ENCODE measurements at regions not wholly inside any gene's neighbourhood (a gene's known extent, or its start where the extent isn't known, plus 50 kb on each side); places are given as distances from the start of the nearest gene placed in this dataset.

DNA sequence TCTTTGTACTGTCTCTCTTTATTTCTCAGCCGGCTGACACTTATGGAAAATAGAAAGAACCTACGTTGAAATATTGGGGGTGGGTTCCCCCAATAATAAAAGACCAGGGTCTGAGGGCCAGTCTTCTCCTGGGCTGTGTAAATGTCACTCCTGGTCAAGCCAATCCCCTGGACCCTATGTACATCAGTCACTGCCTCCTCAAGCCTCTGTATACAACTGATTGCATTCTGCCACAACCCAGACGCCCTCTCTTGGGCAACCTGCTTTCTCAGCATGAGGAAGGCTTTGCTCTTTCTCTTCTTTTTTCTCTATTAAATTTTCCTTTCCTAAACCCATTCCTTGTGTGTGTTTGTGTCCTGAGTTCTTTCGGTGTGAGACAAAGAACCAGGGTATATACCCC lies 84.1 kb upstream of the SERBP1 start:
- DNase-seq (ENCODE audit: low read depth in 1 of 2, low spot score in 1 of 2), result no peak
- Histone ChIP-seq H3K27me3 (no peaks in the 10 kb centered on the region), H3K4me3 (no peak overlapping the region), H3K36me3 (no peaks in the 10 kb centered on the region), H3K4me1 (ENCODE audit: low read depth) (no peaks in the 10 kb centered on the region), H3K9me3 (ENCODE audit: low read depth) (no peaks in the 10 kb centered on the region), H3K27ac (no peak overlapping the region)
- TF ChIP-seq, protein P1, sequence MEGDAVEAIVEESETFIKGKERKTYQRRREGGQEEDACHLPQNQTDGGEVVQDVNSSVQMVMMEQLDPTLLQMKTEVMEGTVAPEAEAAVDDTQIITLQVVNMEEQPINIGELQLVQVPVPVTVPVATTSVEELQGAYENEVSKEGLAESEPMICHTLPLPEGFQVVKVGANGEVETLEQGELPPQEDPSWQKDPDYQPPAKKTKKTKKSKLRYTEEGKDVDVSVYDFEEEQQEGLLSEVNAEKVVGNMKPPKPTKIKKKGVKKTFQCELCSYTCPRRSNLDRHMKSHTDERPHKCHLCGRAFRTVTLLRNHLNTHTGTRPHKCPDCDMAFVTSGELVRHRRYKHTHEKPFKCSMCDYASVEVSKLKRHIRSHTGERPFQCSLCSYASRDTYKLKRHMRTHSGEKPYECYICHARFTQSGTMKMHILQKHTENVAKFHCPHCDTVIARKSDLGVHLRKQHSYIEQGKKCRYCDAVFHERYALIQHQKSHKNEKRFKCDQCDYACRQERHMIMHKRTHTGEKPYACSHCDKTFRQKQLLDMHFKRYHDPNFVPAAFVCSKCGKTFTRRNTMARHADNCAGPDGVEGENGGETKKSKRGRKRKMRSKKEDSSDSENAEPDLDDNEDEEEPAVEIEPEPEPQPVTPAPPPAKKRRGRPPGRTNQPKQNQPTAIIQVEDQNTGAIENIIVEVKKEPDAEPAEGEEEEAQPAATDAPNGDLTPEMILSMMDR (IDR thresholded peaks at IDR 0.05; ENCODE audit: low read depth, low read length), result no peak

DNA sequence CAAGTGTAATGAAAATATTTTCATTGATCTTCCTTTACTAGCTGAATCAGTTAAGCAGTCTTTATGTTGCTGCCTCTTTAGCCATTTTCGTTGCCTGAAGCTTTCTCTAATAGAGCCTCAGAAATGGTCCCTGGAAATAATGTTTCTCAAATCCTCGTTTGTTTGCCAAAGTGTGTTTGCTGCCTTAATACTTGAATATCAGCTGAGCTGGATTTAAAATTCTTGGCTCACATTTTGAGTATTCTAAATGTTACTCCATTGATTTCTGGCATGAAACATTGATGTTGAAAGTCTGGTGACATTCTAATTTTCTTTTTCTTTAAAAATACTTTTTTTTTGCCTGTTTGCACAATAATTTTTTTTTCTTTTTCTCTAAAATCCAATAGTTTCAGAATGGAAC lies 84.6 kb upstream of the SERBP1 start:
- H3K4me1 ChIP-seq (ENCODE audit: low read depth), result no peaks in the 10 kb centered on the region
- no peak overlapping the region for H3K27ac ChIP-seq
- no peaks in the 10 kb centered on the region for H3K36me3 ChIP-seq
- H3K9me3 ChIP-seq (ENCODE audit: low read depth), result no peaks in the 10 kb centered on the region
- H3K4me3 ChIP-seq, result no peak overlapping the region
- TF ChIP-seq, protein P1 (IDR thresholded peaks at IDR 0.05; ENCODE audit: low read depth, low read length), result no peak
- DNase-seq (ENCODE audit: low read depth in 1 of 2, low spot score in 1 of 2), result no peak
- no peaks in the 10 kb centered on the region for H3K27me3 ChIP-seq

DNA sequence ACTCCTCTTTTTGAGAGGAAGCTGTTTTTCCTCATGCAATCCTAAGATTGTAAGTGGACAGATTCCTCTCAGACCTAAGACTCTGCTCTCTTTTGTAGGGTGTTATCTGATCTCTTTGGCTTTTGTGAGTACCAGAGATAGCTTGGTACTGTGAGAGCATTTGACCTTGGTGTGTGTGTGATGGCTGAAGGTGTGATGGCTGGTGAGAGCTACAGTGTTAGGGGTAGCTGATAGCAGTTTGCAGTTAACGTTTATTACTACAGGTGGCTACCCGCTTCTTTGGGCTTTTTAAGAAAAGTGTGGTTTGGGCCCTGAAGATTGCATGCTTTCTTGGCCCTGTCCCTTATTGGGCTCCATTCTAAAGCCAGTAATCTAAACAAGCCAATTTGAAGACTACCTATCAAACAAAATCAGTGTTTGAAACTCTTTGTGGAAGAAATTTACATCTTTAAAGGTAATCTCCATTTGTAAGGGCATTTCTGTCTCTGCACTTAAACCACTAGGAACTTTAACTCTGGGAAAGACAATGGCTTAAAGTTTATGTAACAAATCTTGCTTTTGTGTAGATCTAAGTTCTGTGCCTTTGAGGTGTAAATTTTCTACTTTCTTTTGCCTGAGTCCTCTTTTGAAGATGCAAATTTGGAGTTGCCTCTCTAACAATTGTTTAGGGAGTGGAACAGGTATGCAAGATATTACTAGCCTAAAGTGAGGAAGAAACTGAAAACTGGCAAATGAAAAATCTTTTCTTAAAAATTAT lies 85.3 kb upstream of the SERBP1 start:
- Histone ChIP-seq H3K27me3 (no peaks in the 10 kb centered on the region), H3K4me1 (ENCODE audit: low read depth) (no peaks in the 10 kb centered on the region), H3K27ac (no peak overlapping the region), H3K36me3 (no peaks in the 10 kb centered on the region), H3K9me3 (ENCODE audit: low read depth) (no peaks in the 10 kb centered on the region), H3K4me3 (no peak overlapping the region)
- no peak for DNase-seq (ENCODE audit: low read depth in 1 of 2, low spot score in 1 of 2)
- TF ChIP-seq, protein P1 (IDR thresholded peaks at IDR 0.05; ENCODE audit: low read depth, low read length), result no peak

DNA sequence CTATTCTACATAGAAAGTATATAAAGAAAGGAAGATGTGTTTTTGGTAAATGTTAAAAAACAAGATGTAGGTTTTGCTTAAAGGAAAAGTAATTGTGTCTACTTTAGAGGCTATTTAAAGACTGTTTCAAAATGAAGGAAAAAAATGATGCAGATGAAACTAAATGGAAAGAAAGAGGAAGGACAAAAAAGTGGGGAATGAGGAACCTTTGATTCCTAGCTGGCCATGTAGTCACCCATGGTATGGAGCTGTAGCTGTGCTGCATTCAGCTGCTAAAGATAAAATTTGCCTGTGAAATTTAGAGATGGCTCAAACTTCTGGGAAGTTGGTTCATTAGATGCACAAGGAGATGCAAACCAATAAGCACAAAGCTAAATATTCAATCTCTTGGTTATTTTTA lies 86.8 kb upstream of the SERBP1 start:
- no peak overlapping the region for H3K4me3 ChIP-seq
- H3K27me3 ChIP-seq, result peaks cover 2% of the 10 kb centered on the region
- TF ChIP-seq, protein P1 (IDR thresholded peaks at IDR 0.05; ENCODE audit: low read depth, low read length), result no peak
- no peak for DNase-seq (ENCODE audit: low read depth in 1 of 2, low spot score in 1 of 2)
- no peaks in the 10 kb centered on the region for H3K36me3 ChIP-seq
- H3K27ac ChIP-seq, result no peak overlapping the region
- no peaks in the 10 kb centered on the region for H3K4me1 ChIP-seq (ENCODE audit: low read depth)
- no peaks in the 10 kb centered on the region for H3K9me3 ChIP-seq (ENCODE audit: low read depth)

DNA sequence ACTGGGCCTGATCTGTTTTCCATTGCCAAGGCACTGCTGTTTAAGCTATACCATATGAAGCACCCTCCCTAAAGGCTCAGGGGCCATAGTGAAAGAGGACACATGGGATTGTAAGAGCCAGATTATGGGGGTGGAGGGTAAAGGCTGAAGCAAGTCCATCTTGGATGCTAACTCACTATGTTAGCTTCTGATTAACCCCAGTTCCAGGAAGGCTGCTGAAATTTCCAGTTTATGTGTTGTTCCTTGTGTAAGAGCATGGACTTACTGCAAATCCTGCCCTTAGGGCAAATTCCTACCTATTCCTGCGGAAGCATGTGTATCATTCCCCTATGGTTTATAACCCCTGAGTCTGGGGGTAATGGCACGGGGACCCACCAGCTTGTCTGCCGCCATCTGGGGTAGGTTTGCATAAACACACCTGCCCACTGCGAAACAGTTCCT lies 91.8 kb upstream of the SERBP1 start:
- TF ChIP-seq, protein P1 (IDR thresholded peaks at IDR 0.05; ENCODE audit: low read depth, low read length), result no peak
- Histone ChIP-seq H3K27me3 (peaks cover 3% of the 10 kb centered on the region), H3K27ac (no peak overlapping the region), H3K4me1 (ENCODE audit: low read depth) (no peaks in the 10 kb centered on the region), H3K4me3 (no peak overlapping the region), H3K9me3 (ENCODE audit: low read depth) (no peaks in the 10 kb centered on the region), H3K36me3 (no peaks in the 10 kb centered on the region)
- DNase-seq (ENCODE audit: low read depth in 1 of 2, low spot score in 1 of 2), result no peak
